GM21515 (cell line): ENCODE measurements at regions not wholly inside any gene's neighbourhood (a gene's known extent, or its start where the extent isn't known, plus 50 kb on each side); places are given as distances from the start of the nearest gene placed in this dataset.

Experiments used
- ATAC-seq: cut with Tn5 transposase; IDR thresholded peaks from one replicate; pipeline ENCODE4 v1.9.1; 2021; ENCODE audit not compliant: unreplicated experiment

DNA sequence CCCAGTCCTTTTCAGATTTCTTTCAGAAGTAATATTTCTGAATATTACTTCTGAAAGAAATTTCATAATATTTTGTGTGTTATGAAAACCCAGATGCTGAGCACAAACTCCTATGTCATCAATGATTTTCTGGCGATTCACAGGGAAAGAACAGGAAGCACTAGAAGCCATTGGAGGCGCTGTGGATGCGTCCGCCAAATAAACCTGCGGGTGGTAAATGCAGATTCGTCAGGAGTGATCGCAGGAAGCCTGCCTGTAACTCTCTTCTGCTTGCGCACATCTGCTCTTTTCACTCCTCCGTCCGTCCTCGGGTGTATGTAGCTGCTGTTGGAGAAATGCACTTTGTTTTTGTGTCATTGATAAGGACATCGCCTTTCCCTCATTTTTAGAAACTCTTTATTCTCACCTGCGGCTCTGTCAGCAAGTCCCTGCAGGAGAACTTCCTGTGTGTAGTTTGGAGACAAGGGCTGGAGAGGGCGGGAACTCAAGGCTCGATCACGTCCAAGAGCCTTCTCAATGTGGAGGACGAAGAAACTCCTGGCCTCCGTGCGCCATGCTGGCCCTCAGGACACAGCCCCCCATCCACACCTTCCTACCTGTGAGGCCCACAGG, 483.8 kb downstream of the GALR1 start:
- ATAC-seq: no peak

DNA sequence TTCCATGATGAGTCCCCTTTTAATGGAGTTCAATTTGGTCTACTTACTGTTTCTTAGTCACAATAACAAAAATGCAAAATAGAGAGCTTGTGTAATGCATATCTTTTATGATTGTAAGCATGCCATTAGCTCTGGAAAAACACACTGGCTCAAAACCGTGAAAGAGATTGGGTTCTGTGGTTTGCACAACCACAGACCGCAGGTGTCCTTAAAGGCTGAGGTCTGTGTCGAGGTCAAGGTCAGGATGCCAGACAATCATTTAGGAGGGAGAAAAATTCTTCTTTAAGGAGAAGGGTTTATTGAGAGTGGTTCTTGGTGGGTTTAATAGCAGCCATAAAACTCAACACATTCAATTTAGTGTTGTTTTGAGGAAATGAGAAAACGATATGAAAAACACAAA, 487.2 kb downstream of the GALR1 start:
- no peak for ATAC-seq

DNA sequence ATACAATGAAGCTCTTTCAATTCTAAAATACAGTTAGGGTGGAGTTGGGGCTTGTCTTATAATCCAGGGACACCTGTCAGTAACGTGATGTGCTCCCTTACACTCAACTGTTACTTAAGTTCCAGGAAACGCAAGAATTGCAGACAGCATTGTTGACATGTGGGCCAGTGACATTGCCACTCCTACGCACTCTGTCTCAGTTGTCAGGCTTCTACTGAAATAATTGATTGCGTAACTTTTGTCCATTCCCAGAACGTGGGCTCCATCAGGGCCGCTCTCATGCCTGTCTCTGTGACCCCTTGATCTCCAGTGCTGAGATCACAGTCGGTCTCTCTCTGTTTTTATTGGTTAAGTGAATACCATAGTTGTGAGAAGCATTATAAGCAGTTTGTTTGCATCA, 487.8 kb downstream of the GALR1 start:
- ATAC-seq: no peak

DNA sequence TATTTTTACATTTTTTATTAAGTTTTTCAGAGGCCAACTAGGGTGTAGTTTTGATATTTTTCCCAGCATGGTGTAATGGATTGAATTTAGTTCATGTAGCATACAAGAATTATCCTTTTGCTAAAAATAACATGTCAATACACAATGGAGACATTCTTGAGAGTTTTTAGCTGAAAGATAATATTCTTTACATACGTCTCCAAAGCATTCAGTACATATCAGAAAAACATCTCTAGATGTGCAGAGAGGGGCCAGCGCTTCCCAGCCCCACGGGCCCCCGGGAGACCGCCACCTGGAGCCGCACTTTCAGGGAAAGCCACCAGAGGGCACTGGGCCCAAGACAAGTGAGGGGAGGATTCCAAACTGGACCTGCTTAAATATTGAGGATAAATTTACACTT, 499.4 kb downstream of the GALR1 start:
- ATAC-seq: no peak

DNA sequence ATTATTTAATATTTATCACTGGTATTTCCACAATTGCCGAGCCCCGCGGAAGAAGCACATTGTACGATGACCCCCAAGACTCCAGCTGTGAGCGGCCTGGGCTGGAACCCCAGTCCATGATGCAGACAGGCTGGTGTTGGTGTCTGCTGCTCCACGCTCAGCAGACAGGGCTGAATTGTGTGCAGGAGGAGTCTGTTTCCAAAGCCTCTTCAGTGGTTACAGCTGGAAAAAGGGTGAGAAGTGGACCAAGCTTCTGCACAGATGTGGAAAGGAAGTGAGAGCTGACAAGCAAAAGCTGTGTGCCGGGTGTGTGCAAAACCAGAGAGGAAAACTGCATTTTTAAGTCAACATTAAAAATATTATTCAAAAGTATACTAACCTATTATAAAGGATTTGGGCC, 500.4 kb downstream of the GALR1 start:
- ATAC-seq: no peak

DNA sequence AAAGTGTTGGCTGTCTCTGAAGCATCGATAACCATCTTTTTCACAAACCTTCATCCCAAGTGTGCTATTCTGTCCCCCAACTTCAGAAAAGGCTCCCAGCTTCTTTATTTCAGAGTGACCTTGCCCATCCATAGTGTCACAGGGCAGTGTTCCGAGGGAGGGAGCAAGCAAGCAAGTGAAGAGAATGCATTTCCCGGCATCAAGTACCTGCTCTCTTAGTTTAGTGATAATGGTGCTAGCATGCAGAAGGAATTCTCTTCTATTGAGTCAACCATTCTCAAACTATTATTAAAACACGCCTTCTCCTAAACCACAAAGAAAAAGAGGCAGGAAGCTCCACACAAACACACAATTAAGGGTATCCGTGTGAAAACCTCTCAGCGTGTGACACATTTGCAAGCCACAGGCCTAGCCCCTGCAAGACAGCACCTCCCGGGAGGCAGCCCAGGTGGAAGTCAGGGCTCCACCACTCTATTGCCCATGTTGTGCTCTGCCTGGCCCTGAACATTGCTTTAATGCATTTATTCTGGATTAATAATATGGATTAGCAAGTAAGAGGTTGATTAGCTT, 504.9 kb downstream of the GALR1 start:
- no peak for ATAC-seq

DNA sequence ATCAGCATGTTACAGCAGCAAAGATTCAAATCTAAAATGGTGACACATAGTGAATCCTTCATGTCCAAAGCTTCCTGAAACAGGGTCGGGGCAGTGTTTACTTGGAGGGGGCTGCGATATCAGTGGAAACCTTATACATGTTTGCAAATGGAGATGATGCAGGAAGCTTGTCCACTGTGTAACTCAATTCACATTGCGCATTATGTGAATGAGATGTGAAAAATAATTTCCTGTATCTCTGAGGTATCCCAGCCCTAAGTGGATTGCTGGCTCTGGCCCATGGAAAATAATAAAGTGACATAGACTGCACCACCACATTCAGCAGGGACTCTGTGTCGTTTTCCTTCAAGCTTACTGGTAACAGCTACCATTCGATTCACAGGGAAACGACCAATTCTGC, 505.5 kb downstream of the GALR1 start:
- no peak for ATAC-seq

DNA sequence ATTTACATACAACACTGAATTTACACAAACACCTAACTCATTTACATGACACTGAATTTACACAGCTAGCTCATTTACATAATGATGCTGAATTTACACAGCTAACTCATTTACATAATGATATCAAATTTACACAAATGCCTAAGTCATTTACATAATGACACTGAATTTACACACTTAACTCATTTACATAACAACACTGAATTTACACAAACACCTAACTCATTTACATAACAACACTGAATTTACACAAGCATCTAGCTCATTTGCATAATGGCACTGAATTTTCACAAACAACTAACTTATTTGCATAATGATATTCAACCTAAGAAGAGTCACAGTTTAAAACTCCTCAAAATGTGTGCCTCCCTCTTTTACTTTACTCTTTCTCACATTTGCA, 511.7 kb downstream of the GALR1 start:
- ATAC-seq: no peak

DNA sequence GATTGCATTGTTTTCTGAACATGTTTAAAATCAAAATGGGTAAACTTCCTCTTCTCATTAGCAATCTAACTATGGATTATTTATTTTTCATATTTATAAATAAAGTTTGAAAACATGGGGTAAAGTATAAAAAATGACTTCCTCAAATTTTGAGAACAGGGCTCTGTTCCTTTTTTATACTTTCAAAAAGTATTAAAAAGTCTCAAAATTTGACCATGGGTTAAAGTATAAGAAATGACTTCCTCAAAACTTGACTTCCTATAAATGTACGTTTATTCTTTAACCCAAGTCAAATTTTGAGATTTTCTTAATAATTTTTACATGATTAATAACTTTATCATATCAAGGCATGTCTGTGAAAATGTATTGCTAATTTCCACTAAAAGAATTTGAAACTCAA, 512.4 kb downstream of the GALR1 start:
- ATAC-seq: no peak

DNA sequence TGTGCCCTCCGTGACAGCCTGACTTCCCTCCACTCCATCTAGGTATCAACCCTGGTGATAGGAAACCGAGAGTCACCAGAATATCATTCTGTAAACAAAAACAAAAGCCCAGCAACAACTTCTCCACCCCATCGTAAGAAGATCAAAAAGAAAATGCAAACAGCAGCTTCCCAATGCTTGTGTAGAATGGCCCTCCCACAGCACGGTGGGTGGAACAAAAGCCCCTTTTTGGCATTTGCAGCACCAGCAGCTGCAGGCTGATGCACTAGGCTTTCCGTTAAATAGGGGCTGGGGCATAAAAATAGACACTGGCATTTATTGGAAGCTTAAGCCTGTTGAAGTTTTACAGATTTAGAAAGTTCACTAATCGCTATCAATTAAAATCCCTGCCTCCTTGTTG, 513.0 kb downstream of the GALR1 start:
- no peak for ATAC-seq

DNA sequence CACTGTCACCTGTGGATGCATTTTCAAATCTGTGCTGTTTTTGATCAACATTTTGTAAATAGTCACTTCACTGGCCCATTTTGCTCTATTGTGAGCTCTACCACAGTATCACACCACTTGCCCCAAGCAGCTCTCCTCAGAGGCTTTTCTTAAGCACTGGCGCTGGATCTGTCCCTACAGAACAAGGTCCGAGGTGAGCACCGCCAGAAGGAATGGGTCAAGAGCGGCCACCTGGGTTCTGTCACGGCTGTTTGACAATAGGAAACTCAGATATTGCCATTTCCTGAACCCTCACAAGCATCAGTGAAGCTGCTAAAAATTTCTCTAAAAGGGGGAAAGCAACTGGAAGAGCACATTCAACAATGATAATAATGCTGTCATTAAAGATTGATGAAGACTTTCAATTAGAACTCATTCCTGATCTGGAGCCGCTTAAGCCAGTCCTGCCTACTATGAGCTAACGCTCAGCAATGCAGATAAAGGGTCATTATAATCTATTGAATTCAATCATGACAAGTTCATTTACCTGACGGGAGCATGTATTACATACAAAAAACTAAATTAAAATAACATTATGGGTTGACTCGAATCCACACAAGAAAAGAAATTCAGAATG, 514.0 kb downstream of the GALR1 start:
- no peak for ATAC-seq

DNA sequence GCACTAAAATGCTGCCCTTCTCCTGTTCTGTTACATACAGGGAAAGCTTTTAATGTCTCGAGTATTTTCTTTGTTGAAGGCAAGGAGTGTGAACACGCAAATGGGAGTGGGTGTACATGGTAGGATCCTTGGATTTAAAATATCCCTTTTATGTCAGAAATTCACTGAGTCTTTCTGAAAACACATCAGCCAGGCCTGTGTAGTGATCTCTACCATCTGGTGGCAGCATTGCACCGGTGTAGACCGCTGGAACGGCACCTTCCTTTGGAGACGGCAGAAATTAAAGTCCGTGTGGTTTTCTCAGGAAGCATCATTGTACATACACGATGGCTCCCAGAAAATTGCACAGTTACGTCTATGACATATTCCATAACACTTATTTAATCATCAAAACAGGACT, 515.8 kb downstream of the GALR1 start:
- ATAC-seq: no peak

DNA sequence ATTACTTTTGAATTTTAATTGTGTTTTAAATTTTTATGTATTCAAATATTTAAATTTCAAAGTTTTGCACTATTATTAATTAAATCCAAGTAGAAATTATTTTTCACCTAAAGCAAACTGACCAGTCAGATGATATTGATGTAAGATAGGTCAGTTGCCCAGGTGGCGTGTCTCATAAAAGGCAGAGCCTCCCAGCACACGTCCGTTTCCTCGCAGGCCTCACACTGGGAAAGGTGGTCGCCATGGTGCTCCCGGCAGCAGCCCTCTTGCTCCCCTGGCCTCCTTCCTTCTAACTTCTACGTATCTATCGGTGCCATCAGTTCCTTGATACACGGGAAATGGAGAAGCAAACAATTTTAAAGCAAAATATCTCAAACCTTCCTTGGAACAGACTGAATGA, 516.8 kb downstream of the GALR1 start:
- ATAC-seq: no peak

DNA sequence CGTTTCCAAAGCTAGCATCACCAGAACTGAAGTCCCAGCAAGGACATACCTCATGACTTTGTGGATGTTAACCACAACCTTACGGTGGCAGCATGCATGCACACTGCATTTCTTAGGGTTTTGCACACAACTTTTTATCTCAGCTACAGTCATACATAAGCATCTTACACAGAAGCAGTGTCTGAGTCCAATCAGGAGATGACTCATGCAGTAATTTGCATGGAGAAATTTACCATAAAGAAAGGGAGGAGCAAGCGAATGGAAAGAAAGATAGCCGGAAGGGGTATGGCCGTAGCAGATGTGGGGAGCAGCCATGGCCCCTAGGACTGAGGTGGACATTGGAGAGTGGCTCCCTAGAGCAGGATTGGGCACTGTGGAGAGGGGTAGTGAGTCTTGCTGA, 522.5 kb downstream of the GALR1 start:
- ATAC-seq: no peak

DNA sequence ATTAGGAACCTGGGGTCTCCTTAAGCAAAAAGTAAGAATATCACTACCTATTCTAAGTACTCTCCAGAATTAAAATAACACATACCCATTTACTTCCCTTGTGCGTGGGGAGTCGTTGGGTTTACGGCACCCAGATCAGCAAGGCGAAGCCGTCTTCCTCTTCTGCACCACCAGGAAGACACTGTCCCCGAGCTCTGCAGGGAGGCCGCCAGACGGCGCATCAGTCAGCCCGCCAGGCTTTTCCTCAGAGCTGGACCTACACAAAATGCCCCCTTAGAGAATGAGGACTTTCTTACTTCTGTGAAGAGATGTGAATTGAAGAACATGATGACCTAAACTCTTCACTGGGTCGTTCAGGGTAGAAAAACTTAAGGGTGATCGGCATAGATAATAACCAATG, 526.5 kb downstream of the GALR1 start:
- no peak for ATAC-seq

DNA sequence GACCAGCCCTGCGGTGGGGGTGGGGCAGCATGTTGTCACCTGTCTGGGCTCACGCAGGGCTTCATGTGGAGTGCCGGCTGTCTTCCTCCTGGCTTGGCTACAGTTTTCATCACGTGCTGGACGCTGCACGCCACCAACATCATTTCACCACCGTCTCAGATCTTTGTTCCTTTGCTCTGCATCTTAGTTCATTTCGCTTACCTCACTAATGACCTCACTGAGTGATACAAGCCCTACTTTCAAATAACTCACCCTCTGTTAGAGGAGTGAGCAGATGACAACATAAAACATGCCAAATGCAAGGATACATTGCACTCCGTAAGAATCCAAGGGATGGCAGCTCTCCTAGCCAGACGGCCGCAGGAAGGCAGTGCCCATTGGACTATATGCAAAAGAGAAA, 527.5 kb downstream of the GALR1 start:
- ATAC-seq: no peak

DNA sequence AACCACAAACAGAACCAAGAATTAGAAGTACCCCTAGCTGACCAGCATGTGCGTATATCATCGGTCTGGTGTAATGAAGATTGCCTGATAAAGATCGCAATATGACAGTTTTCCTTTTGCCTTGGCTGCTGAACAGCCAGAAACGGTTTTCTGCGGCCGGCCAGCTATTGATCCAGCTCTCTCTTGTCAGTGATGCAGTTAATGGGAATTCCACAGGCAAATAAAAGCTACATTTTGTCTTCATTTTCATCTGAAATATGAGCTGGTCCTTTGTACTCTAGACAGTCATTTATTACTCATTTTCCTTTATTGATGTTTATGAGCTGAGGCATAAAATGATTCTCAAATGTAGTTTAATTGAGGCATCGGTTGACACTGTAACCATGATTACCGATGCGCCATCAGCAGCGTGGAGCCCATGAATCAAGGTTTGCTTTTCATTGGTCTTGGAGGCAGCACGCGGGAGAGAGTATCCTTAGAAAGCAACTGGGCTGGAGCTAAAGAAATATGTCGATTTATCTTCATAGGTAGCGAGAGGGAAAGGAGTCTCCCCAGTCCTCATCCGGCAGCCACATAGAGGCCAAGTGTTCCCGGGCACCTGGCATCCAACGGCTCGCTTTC, 535.2 kb downstream of the GALR1 start:
- ATAC-seq: no peak

DNA sequence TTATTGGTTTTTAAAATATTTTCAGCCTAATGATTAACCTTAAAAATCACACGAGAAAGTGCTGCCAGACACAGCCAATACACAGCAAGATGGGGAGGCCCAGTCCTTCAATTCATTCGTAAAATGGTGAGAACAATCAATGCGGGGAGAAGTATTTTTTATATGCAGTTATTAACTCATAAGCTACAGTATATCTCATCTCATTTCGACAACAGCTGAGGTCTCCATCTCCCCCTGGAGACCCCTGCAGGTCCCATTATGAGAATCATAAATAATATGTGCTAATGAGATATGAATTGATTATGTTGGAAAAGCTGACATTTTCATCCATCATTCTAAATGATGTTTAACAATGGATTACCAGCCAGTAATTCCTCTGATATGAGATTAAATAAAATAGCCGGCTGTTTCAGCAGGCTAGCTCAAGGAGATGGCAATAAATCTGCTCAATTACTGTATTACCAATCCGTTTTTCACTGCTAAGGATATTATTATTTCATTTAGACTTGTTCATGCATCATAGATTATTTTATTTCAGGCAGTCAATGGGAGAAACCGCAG, 535.8 kb downstream of the GALR1 start:
- ATAC-seq: no peak

DNA sequence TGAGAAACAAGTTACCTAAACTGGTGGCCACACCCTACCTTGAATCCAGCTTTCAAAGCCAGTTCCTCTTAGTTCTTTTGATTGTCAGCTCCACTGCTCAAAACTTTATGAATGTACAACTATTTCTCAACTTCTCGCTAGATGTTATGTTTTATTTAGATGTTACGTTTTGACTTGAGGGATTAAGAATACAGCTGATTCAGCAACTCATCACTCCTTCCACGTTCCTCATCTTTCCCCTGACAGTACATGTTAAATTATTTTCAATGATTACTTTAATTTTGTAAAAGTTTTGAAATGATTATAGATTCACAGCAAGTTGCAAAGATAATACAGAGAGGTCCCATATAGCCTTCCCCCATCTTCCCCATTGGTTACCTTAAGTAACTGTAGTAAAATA, 553.4 kb downstream of the GALR1 start:
- no peak for ATAC-seq

DNA sequence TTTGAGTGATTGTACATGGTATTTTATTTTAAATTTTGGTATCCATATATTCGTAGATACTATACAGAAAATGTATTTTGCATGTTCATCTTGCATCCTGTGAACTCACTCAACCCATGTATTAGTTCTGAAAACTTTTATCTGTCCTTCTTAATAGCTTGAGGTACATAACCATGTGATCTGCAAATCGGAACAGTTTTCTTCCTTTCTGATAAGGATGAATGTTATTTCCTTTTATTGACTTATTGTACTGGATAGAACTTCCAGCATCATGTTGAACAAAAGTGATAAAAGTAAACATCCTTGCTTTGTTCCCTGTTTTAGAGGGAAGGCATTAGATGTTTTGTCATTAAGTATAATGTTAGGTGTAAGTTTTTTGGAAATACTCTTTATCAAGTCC, 554.7 kb downstream of the GALR1 start:
- ATAC-seq: no peak

DNA sequence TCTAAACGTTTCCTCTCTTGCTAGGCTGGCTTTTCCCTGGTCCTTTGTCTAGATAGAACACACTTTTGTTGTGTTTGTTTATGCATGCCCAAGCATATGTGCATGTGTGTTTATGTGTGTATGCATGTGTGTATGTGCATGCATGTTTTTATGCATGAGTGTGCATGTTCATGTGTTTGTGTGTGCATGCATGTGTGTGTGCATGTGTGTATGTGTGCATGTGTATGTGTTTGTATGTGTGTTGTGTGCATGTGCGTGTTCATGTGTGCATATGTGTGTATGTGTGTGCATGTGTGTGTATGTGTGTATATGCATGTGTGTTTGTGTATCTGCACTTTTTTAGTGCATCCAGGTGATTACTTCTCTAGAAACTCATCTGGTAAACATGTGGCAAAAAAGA, 558.0 kb downstream of the GALR1 start:
- ATAC-seq: no peak

DNA sequence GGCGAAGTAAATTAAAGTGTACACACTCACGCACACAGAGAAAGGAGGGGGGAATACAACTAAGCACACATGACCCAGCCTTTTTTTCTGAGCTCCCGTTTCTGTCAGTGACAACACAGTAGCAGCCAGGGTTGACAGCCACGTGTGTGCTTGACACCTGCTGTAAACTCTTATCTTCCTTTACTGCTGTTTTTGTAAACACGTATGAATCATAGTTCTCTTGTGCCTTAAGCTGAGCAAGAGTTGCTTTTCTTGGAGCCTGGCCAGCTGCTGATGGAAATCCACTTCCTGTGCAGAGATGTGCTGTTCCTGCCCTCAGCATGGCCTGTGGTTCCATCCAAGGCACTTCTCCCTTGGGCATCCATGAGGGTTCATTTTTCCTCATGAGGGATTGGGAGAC, 561.9 kb downstream of the GALR1 start:
- ATAC-seq: no peak
